NCI-H345 (cell line): ENCODE measurements at regions not wholly inside any gene's neighbourhood (a gene's known extent, or its start where the extent isn't known, plus 50 kb on each side); places are given as distances from the start of the nearest gene placed in this dataset.

ENCODE experiments used
- DNase-seq: peaks from one replicate; lab custom pipeline; 2025; lab: John Stamatoyannopoulos, UW

DNA sequence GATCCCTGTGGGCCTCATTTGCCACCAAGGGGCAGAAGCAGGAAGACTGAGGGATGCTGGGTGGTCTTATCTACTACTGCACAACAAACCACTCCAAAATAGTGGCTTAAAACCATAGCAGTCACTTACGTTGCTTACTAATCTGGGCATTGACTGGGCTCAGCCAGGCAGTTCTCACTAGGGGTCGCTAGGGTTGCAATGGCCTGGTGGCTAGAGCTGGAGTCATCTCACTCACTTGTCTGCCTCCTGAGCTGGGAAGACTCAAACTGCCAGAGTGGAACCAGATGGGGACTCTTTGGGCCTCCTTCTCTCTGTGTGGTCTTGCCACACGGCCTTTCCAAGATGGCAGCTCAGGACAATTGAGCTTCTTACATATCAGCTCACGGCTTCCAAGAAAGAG is 216.3 kb upstream of the BCOR start:
- DNase-seq, result no peak

DNA sequence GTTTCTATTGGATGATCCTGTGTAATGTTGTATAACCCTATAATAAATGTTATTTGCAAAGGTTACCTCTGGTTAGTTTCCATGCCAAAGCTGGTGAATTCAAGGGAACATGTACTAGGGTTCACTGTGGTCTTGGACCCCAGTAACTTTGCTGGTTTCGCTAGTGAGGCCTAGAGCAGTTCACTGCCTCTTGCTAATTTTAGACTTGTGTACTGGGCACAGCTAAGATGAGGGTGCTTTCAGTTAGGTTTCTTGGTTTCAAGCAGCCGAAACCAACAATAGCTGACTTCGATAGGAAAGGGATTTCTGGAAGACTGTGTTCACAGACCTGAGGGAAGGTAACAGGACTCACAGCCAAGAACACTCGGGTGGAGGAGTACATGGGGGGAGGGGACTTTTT is 215.5 kb upstream of the BCOR start:
- DNase-seq, result no peak

DNA sequence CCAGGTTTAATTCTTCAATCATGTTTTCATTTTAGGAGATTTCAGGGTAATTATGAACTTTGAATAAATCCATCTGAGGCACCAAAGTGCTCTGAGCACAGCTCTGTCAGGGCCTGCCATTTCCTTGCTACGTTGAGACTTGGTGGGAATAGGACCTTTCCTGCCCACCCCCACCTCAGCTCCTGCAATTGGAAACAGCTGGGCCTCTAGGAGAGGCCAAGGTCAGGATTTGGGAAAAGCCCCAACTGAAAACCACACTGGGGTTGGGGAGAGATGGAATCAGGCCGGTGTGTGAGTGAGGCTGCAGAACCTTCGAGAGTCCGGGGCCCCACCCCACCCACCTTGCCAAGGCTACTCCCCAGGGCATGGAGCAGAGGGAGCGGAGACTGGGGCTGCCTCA is 212.7 kb upstream of the BCOR start:
- no peak for DNase-seq

DNA sequence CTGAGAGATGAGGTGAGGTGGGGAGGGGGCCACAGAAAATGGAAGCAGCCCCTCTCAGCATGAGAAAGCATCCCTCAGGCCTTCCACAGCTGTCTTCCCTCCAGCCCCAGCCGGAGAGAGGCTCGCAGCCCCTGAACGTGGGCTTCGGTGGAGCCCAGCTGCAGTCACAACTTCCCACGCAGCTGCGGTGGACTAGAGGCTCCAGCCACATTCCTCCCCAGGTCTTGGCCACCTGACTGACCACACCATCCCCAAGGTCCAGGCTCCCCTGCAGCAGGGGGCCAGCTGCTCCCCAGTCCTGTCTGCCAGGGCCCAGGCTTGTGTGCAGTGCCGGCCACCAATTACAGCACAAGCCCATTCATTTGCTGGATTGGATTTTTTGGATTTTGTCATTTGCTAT is 212.3 kb upstream of the BCOR start:
- DNase-seq, result no peak

DNA sequence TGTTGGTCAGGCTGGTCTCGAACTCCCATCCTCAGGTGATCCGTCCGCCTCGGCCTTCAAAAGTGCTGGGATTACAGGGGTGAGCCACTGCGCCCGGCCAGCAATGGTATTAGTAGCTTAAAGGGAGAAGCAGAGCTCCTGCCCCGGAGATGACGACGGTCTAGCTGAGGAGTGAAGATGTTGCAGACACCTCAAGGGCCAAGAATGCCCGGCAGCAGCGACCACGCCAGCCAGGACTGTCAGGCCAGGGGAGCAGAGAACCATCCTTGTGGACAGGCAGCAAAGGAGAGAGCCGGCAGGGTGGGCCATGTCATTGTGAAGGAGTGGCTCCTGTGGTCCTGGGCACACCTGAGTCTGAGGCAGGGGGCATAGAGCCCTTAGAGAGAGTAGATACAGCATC is 210.1 kb upstream of the BCOR start:
- DNase-seq, result no peak

DNA sequence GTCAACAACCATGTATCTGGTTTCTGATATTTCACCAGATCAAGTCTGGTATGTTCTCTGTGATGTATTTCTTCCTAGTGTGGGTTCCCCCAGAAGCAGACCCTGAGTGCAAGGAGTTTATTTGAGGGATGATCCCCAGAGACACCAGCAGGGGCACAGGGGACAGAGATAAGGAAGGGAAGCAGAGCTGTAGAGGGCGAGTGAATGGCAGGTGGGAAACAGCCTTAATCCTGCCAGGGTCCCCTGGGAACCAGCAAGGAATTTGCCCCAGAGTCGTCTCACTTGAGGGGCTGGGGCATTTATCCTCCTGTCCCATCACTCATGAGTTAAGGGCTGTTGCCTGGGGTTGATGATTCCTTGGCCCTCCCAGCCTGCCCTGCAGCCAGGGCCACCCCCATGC is 206.4 kb upstream of the BCOR start:
- no peak for DNase-seq

- DNase-seq, result no peak
Measured at GRCh38 chrX:40303256-40304077, 205.7 kb upstream of the BCOR start.

DNA sequence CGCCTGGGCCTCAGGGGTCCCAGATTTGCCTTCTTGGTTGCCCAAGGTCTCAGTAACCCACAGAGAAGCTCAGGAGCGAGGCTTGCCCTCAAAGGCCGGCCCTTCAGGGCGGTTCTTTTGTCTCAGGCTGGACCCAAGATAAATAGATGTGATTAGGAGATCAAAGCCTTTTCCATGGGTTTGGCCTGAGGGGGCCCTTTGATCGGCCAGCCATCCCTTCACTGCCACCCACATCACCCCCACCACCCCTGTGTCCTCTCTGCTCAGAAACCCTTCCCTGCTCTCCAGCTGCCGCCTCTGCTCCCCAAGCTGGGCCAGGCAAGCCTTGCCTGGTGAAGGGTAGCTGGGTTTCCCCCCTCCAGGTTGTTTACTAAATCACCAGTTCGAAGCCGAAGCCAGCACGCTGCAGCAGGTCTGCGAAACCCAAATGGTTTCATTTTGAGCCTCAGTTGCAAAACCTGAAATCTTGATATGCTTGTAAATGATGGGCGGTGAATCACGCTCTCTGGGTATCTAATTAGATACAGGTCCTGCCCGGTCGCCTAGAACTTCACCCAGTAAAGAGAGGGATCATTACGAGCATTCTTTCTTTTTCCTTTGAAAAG is 202.6 kb upstream of the BCOR start:
- no peak for DNase-seq

DNA sequence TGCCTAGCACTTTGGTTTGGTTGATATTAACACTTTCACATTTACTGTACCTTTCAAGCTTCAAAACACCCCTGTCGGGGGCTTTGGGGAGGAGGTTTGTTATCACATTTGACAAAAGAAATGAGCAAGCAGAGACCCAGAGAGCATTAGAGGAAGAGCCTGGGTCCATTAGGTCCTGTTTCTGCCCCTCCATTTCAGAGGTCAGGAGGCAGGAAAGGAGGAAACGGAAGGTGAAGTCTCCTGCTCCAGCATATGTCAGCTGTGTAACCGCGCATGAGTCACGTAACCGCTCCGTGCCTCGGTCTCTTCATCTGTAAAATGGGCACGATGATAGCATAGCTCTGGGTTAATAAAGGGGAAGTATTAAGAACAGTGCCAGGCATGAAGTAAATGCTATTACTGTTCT is 201.9 kb upstream of the BCOR start:
- no peak for DNase-seq

DNA sequence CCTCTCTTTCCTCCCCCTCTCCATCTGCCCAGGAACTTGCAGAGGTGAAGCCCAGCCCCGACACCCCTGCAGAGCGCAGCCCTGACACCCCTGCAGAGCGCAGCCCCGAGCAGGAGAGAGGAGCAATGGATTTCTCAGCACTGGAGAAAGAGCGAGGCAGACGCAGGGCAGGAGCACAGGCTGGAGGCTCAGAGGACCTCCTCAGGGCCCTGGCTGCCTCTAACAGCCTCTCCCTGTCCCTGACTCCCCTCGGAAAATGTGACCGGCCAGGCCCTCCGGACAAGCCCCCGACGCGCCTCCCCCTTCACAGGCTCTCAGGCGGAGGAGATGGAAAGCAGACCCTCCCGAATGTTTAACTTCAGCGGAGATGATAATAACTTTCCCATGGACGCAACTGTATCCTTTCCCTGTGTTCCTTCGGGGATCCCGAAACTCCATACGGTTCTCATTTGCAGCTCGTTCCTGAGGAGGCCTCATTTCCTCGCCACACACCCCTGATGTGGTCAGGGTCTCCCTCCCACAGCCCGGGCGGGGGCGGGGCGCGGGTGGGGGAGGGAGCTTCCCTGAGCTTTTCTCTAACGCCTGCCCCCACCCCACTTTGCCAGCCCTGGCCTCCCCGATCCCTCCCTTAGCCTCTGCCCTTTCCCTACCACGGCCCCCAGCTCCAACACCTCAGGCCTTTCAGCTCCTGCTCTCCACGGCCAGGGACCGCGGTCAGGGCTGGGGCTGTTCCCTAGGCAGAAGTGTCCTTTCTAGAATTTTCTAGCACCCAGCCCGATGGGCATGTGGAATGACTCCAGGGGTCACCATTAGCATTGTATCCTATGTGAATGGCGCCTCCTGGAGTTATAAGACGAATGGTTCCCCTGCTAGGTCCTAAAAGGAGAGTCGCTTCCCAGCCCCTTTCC is 201.1 kb upstream of the BCOR start:
- DNase-seq, result no peak

DNA sequence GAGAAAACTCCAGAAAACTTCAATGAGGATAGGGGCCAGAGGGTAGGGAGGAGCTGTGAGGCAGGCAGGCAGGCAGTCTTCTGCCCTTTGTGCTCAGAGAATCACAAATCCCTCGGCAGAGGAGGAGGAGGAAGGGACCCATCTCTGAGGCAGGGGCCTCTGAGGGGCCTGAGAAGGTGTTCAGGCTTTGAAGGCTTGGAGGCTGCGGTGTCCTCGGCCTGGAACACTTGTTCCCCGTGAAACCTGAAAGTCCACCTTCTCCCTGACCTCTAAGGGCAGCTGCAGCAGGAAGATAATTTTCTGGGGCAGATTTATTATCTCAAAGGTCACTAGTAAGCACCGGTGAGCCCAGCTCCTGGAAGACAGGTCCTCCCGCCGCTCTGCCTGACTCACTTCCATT is 200.3 kb upstream of the BCOR start:
- DNase-seq, result no peak

- no peak for DNase-seq
Measured at GRCh38 chrX:40291553-40291952, 193.8 kb upstream of the BCOR start.

DNA sequence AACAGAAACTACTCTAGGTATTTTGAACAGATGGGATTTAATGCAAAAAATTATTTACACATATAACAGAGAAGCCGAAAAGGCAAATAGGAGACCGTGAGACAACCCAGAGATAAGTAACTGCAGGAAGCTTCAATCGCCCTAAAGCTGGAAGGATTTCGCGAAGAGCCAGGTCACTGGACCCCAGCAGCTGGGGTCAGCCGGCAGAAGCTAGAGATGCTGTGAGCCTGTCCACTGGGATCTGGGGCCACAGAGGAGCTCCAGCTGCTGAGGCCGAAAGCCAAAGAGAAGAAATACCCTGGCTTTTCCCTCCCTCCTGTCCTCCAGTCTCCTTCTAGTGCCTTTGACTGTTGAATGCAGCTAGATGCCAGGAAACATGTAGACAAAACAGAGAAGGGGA is 192.8 kb upstream of the BCOR start:
- DNase-seq, result no peak

DNA sequence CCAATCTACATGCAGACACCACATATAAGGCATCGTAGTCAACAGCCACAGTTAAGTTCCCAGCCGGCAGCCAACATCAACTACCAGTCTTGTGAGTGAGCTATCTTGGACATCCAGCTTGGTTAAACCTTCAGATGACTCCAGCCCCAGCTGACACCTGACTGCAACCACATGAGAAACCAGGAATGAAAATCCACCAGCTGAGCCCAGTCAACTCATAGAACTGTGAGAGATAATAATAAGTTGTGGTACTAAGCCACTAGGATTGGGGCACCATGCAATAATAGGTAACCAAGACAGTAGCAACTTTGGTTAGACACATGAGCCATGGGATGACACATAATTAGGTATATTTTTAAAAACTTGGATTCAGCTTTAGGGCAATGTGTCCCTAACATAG is 188.1 kb upstream of the BCOR start:
- DNase-seq, result no peak

DNA sequence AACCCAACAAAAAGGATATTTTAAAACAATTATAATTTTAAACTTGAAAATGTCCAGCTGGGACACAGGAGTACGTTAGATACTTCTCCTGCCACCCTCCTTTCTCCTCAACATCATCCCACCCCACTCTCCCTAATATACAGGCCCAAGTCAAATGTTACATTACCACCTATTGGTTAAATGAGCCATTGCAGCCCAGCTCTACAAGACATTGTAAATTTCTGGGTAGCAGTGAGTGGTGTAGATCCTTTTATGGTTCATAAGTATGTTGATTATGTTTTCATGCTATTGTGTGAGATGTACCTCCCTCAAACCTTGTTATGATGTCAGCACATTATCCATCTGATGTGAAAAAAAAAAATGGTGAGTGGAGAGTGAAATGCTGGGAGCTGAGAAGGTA is 187.1 kb upstream of the BCOR start:
- no peak for DNase-seq

GRCh38 chrX:40283981-40284380 is 186.2 kb upstream of the BCOR start:
- DNase-seq, result no peak

DNA sequence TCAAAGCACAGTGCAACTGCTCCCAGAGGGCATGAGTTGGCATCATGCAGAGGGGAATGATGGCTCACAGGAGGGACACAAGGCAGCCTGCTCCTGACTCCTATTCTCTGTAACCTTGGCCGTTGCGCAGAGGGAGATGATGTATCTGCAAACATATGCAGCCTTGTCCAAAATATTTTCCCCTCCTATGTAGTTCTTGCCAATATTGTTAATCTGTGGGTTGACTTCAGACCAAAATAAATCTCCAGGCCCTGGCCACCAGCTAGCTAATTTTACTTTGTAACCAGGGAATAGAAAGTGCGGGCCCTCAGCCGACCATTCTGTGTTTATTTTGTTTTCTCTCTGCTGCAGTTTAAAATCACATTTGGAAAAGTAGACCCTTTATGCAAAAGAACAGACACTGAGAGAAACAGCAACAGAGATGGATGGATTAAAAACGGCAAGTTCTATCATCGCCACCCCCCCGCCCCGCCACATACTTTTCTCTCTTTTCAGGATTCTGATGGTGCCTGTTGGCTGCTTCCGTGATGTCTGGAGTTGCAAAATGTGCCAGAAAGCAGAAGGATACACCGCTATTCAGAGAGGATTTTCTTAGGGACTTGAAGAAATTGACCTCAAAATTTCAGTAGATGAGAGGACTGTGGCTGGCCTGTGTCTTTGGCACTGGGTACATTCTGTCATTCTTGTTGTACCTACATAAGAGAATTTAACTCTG is 185.3 kb upstream of the BCOR start:
- no peak for DNase-seq

DNA sequence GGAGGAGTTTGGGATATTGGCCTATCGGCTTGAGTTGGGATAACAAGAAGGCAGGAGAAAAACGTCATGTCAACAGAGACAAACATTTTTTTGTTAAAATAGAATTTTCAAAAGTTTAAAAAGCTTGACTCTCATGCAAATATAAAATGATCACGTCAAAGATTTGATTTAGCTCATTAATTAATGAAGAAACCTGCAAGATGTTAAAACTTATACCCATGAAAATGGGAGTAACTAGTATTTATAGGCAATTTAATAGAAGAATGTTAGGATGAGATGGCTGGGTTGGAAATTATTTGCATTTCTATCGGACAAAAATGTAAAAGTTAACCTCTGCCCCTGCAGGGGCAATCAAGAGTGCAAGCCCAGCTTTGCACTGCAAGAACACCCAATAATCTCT is 184.6 kb upstream of the BCOR start:
- no peak for DNase-seq

GRCh38 chrX:40281336-40282005 is 183.7 kb upstream of the BCOR start:
- DNase-seq, result no peak

- DNase-seq, result no peak
Measured at GRCh38 chrX:40279762-40280161, 182.0 kb upstream of the BCOR start.

GRCh38 chrX:40279091-40279430 is 181.3 kb upstream of the BCOR start:
- DNase-seq, result no peak
